ENCODE measurements at regions not wholly inside any gene's neighbourhood (a gene's known extent, or its start where the extent isn't known, plus 50 kb on each side); places are given as distances from the start of the nearest gene placed in this dataset.

GRCh38 chr2:147578529-147578928 is 266.3 kb upstream of the ACVR2A start:
- no peak for DNase-seq
- in situ Hi-C loops (cut with HindIII; ENCODE audit: low pct_ligation_motif_present, low pct_unique_long_range_greater_than_20kb, low sequenced_read_pairs), result no loop called here

GRCh38 chr2:147577998-147578380 is 266.8 kb upstream of the ACVR2A start:
- DNase-seq, result no peak
- in situ Hi-C loops (cut with HindIII; ENCODE audit: low pct_ligation_motif_present, low pct_unique_long_range_greater_than_20kb, low sequenced_read_pairs), result no loop called here

- DNase-seq, result no peak
- in situ Hi-C loops (cut with HindIII; ENCODE audit: low pct_ligation_motif_present, low pct_unique_long_range_greater_than_20kb, low sequenced_read_pairs), result no loop called here
Measured at GRCh38 chr2:147577323-147577997, 267.4 kb upstream of the ACVR2A start.

GRCh38 chr2:147575106-147575505 is 269.7 kb upstream of the ACVR2A start:
- in situ Hi-C loops (cut with HindIII; ENCODE audit: low pct_ligation_motif_present, low pct_unique_long_range_greater_than_20kb, low sequenced_read_pairs), result no loop called here
- no peak for DNase-seq

- DNase-seq, result no peak
- in situ Hi-C loops (cut with HindIII; ENCODE audit: low pct_ligation_motif_present, low pct_unique_long_range_greater_than_20kb, low sequenced_read_pairs), result no loop called here
Measured at GRCh38 chr2:147572622-147573021, 272.2 kb upstream of the ACVR2A start.

- in situ Hi-C loops (cut with HindIII; ENCODE audit: low pct_ligation_motif_present, low pct_unique_long_range_greater_than_20kb, low sequenced_read_pairs), result no loop called here
- no peak for DNase-seq
Measured at GRCh38 chr2:147569426-147569825, 275.4 kb upstream of the ACVR2A start.

- no peak for DNase-seq
- in situ Hi-C loops (cut with HindIII; ENCODE audit: low pct_ligation_motif_present, low pct_unique_long_range_greater_than_20kb, low sequenced_read_pairs), result no loop called here
Measured at GRCh38 chr2:147568109-147568508, 276.7 kb upstream of the ACVR2A start.

GRCh38 chr2:147567136-147567535 is 277.7 kb upstream of the ACVR2A start:
- in situ Hi-C loops (cut with HindIII; ENCODE audit: low pct_ligation_motif_present, low pct_unique_long_range_greater_than_20kb, low sequenced_read_pairs), result no loop called here
- DNase-seq, result no peak

- DNase-seq, result no peak
- in situ Hi-C loops (cut with HindIII; ENCODE audit: low pct_ligation_motif_present, low pct_unique_long_range_greater_than_20kb, low sequenced_read_pairs), result no loop called here
Measured at GRCh38 chr2:147560810-147561535, 283.9 kb upstream of the ACVR2A start.

GRCh38 chr2:147559070-147559725 is 285.6 kb upstream of the ACVR2A start:
- no peak for DNase-seq
- in situ Hi-C loops (cut with HindIII; ENCODE audit: low pct_ligation_motif_present, low pct_unique_long_range_greater_than_20kb, low sequenced_read_pairs), result no loop called here

- in situ Hi-C loops (cut with HindIII; ENCODE audit: low pct_ligation_motif_present, low pct_unique_long_range_greater_than_20kb, low sequenced_read_pairs), result no loop called here
- no peak for DNase-seq
Measured at GRCh38 chr2:147558620-147559019, 286.2 kb upstream of the ACVR2A start.

GRCh38 chr2:147554521-147555107 is 290.2 kb upstream of the ACVR2A start:
- DNase-seq, result no peak
- in situ Hi-C loops (cut with HindIII; ENCODE audit: low pct_ligation_motif_present, low pct_unique_long_range_greater_than_20kb, low sequenced_read_pairs), result no loop called here

- DNase-seq, result no peak
- in situ Hi-C loops (cut with HindIII; ENCODE audit: low pct_ligation_motif_present, low pct_unique_long_range_greater_than_20kb, low sequenced_read_pairs), result no loop called here
Measured at GRCh38 chr2:147553775-147554271, 291.0 kb upstream of the ACVR2A start.

- no peak for DNase-seq
- in situ Hi-C loops (cut with HindIII; ENCODE audit: low pct_ligation_motif_present, low pct_unique_long_range_greater_than_20kb, low sequenced_read_pairs), result no loop called here
Measured at GRCh38 chr2:147550995-147551731, 293.7 kb upstream of the ACVR2A start.

- in situ Hi-C loops (cut with HindIII; ENCODE audit: low pct_ligation_motif_present, low pct_unique_long_range_greater_than_20kb, low sequenced_read_pairs), result no loop called here
- no peak for DNase-seq
Measured at GRCh38 chr2:147549054-147549453, 295.8 kb upstream of the ACVR2A start.

- no peak for DNase-seq
- in situ Hi-C loops (cut with HindIII; ENCODE audit: low pct_ligation_motif_present, low pct_unique_long_range_greater_than_20kb, low sequenced_read_pairs), result no loop called here
Measured at GRCh38 chr2:147548451-147548850, 296.4 kb upstream of the ACVR2A start.

GRCh38 chr2:147547440-147547839 is 297.4 kb upstream of the ACVR2A start:
- in situ Hi-C loops (cut with HindIII; ENCODE audit: low pct_ligation_motif_present, low pct_unique_long_range_greater_than_20kb, low sequenced_read_pairs), result no loop called here
- DNase-seq, result no peak

GRCh38 chr2:147546109-147546508 is 298.7 kb upstream of the ACVR2A start:
- DNase-seq, result no peak
- in situ Hi-C loops (cut with HindIII; ENCODE audit: low pct_ligation_motif_present, low pct_unique_long_range_greater_than_20kb, low sequenced_read_pairs), result no loop called here

- in situ Hi-C loops (cut with HindIII; ENCODE audit: low pct_ligation_motif_present, low pct_unique_long_range_greater_than_20kb, low sequenced_read_pairs), result no loop called here
- DNase-seq, result no peak
Measured at GRCh38 chr2:147543056-147543455, 301.8 kb upstream of the ACVR2A start.
